IMR-90 (cell line): ENCODE measurements at regions not wholly inside any gene's neighbourhood (a gene's known extent, or its start where the extent isn't known, plus 50 kb on each side); places are given as distances from the start of the nearest gene placed in this dataset.

Source experiments
- ATAC-seq: fragments of 200-7000 bp; cut with Tn5 transposase; 2 replicates; pipeline ENCODE4 v1.9.1; 2020; ENCODE audit warnings: low read depth, mild to moderate bottlenecking, moderate library complexity
- BruUV-seq: library from RNA; stranded (reverse); fragments of 400-500 nt; replicated peaks from 2 replicates; lab custom pipeline; 2021; lab: Mats Ljungman, UMichigan
- CTCF ChIA-PET: fragments of 300-600 bp; formaldehyde crosslinking; extraction: SDS; loops from one replicate; lab custom pipeline; 2021; ENCODE audit warnings: antibody characterized with exemption; lab: Yijun Ruan, JAX
- POLR2A ChIA-PET: fragments of 300-600 bp; sonication (Branson Sonifier 250); formaldehyde crosslinking; loops from one replicate; lab custom pipeline; 2022; ENCODE audit warnings: antibody characterized with exemption; ENCODE audit not compliant: unreplicated experiment; lab: Charles Lee
- DNase-seq: peaks from one replicate; pipeline ENCODE4 v3.0.0; 2013
- H2AFZ ChIP-seq: replicated peaks from 2 replicates; pipeline ENCODE3; 2013; ENCODE audit warnings: low read length, mild to moderate bottlenecking; ENCODE audit not compliant: poor library complexity
- H2AK5ac ChIP-seq: 2 replicates; pipeline ENCODE4 v1.6.1; 2013; ENCODE audit warnings: low read depth, low read length, inconsistent platforms
- H2AK9ac ChIP-seq: replicated peaks from 2 replicates; pipeline ENCODE3; 2013; ENCODE audit warnings: mild to moderate bottlenecking, low read depth, low read length, moderate library complexity; ENCODE audit not compliant: poor library complexity
- H2BK120ac ChIP-seq: 2 replicates; pipeline ENCODE4 v1.6.1; 2013; ENCODE audit warnings: low read depth, low read length, inconsistent platforms
- H2BK15ac ChIP-seq: 3 replicates; pipeline ENCODE4 v1.6.1; 2013; ENCODE audit warnings: low read depth, low read length, inconsistent platforms
- H2BK20ac ChIP-seq: 2 replicates; pipeline ENCODE4 v1.6.1; 2013; ENCODE audit warnings: low read depth, mild to moderate bottlenecking, inconsistent platforms, low read length, moderate library complexity
- H2BK5ac ChIP-seq: 2 replicates; pipeline ENCODE4 v1.6.1; 2013; ENCODE audit warnings: mild to moderate bottlenecking, low read depth, low read length, inconsistent platforms; ENCODE audit not compliant: poor library complexity, severe bottlenecking
- H3K14ac ChIP-seq: replicated peaks from 2 replicates; pipeline ENCODE4 v1.6.1; 2013; ENCODE audit warnings: low read depth, low read length, inconsistent platforms
- H3K18ac ChIP-seq: 2 replicates; pipeline ENCODE4 v1.6.1; 2013; ENCODE audit warnings: low read depth, low read length, control low read depth
- H3K23ac ChIP-seq: 2 replicates; pipeline ENCODE4 v1.6.1; 2013; ENCODE audit warnings: low read depth, low read length, inconsistent platforms
- H3K27ac ChIP-seq: 2 replicates; pipeline ENCODE4 v1.5.1; 2013; ENCODE audit warnings: mild to moderate bottlenecking, control low read depth, low read length; ENCODE audit not compliant: insufficient read depth
- H3K27me3 ChIP-seq: 2 replicates; pipeline ENCODE4 v1.6.1; 2013; ENCODE audit warnings: low read length; ENCODE audit not compliant: control insufficient read depth, insufficient read depth
- H3K36me3 ChIP-seq: 2 replicates; pipeline ENCODE4 v1.6.1; 2013; ENCODE audit warnings: low read length, mixed read lengths; ENCODE audit not compliant: control insufficient read depth, insufficient read depth
- H3K4ac ChIP-seq: 2 replicates; pipeline ENCODE4 v1.6.1; 2013; ENCODE audit warnings: low read depth, low read length, inconsistent platforms
- H3K4me1 ChIP-seq: 2 replicates; pipeline ENCODE4 v1.6.1; 2013; ENCODE audit warnings: low read length, mixed read lengths; ENCODE audit not compliant: control insufficient read depth, insufficient read depth
- H3K4me2 ChIP-seq: 2 replicates; pipeline ENCODE4 v1.6.1; 2013; ENCODE audit warnings: low read depth, mild to moderate bottlenecking, control low read depth, low read length, moderate library complexity
- H3K4me3 ChIP-seq: 2 replicates; pipeline ENCODE4 v1.5.1; 2013; ENCODE audit warnings: low read depth, mild to moderate bottlenecking, control low read depth, low read length, moderate library complexity; ENCODE audit not compliant: insufficient read depth
- H3K56ac ChIP-seq: 2 replicates; pipeline ENCODE4 v1.6.1; 2013; ENCODE audit warnings: low read length, inconsistent platforms; ENCODE audit not compliant: insufficient read depth; ENCODE audit errors: extremely low read depth
- H3K79me1 ChIP-seq, 2 experiments: 2 replicates each; pipeline ENCODE4 v1.6.1; 2013; ENCODE audit warnings: low read length in 2 of 2, inconsistent platforms in 1 of 2, low read depth in 1 of 2
- H3K9ac ChIP-seq: 2 replicates; pipeline ENCODE4 v1.6.1; 2013; ENCODE audit warnings: low read depth, low read length, control low read depth
- H3K9me1 ChIP-seq: 2 replicates; pipeline ENCODE4 v1.6.1; 2013; ENCODE audit warnings: low read length, inconsistent platforms; ENCODE audit not compliant: insufficient read depth
- H3K9me3 ChIP-seq: 2 replicates; pipeline ENCODE4 v1.6.1; 2013; ENCODE audit warnings: low read length; ENCODE audit not compliant: control insufficient read depth, insufficient read depth
- H4K20me1 ChIP-seq: 2 replicates; pipeline ENCODE4 v1.6.1; 2013; ENCODE audit warnings: low read length, inconsistent platforms; ENCODE audit not compliant: insufficient read depth
- H4K5ac ChIP-seq: 2 replicates; pipeline ENCODE4 v1.6.1; 2013; ENCODE audit warnings: mild to moderate bottlenecking, low read depth, low read length, control low read depth
- H4K8ac ChIP-seq, 2 experiments: 2 replicates each; pipeline ENCODE4 v1.6.1; 2013; ENCODE audit warnings: low read depth in 2 of 2, low read length in 2 of 2, control low read depth in 1 of 2, inconsistent platforms in 1 of 2
- H4K91ac ChIP-seq: 2 replicates; pipeline ENCODE4 v1.6.1; 2013; ENCODE audit warnings: low read depth, low read length, inconsistent platforms; ENCODE audit not compliant: insufficient read depth
- BHLHE40 ChIP-seq: fragments of 150-350 bp; IDR thresholded peaks from 2 replicates; pipeline ENCODE4 v1.6.1; 2016; ENCODE audit warnings: mild to moderate bottlenecking, low read depth, low read length
- CTCF ChIP-seq: conservative IDR thresholded peaks from 2 replicates; pipeline ENCODE4 v1.5.1; 2012; ENCODE audit warnings: mild to moderate bottlenecking, low read depth, low read length, improper control_type of control experiment
- WGBS, 2 experiments: methylation state at CpG; one replicate each; pipeline versions ENCODE4 v1.1.5 to v1.1.7; 2013; ENCODE audit warnings: missing lambda C conversion rate in 2 of 2; ENCODE audit not compliant: insufficient read length in 1 of 2; ENCODE audit errors: extremely low coverage in 2 of 2; 5-methylcytosine and 5-hydroxymethylcytosine counted together
- dilution Hi-C: fragments of 300-500 bp; cut with HindIII; formaldehyde crosslinking; loops from one replicate; pipeline ENCODE4 v1.14.3; 2018; ENCODE audit warnings: low sequenced_read_pairs; ENCODE audit not compliant: unreplicated experiment
- in situ Hi-C: fragments of 300-500 bp; cut with MboI; formaldehyde crosslinking; loops from 3 replicates; pipeline ENCODE4 v1.14.3; 2019; ENCODE audit warnings: low sequenced_read_pairs, inconsistent platforms, mixed read lengths
- intact Hi-C: fragments of 100-400 bp; cut with micrococcal nuclease; formaldehyde crosslinking; loops from 2 replicates; pipeline ENCODE4 v1.10.0; 2022

DNA sequence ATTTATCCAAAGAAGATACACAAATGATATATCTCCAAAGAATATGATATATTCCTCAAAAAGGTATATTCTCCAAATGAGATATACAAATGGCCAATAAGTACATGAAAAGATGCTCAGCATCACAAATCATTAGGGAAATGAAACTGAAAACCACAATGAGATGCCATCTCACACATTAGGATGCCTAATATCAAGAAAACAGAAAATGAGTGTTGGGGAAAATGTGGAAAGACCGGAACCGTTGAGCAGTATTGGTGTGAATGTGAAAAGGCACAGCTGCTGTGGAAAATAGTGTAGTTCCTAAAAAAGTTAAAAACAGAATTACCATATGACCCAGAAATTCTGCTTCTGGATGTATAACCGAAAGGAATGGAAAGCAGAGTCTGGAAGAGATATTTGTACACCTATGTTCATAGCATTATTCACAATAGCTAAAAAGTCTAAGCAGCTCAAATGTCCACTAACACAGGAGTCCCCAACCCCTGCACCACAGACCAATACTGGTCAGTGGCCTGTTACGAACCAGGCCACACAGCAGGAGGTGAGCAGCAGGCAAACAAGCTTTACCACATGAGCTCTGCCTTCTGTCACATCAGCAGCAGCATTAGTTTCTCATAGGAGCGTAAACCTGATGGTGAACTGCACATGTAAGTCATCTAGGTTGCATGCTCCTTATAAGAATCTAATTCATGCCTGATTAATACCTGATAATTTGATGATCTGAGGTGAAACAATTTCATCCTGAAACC lies 291.9 kb downstream of the PCDH20 start:
- no TSS peak for BruUV-seq
- Histone ChIP-seq H2AK9ac (no peak overlapping the region), H2BK20ac (no peak overlapping the region), H3K36me3 (no peaks in the 10 kb centered on the region), H2BK120ac (no peak overlapping the region), H3K4me2 (no peak overlapping the region), H3K79me1 (no peaks in the 10 kb centered on the region), H4K8ac (no peak overlapping the region), H2AK5ac (no peak overlapping the region), H3K18ac (no peak overlapping the region), H3K9me3 (peaks cover 6% of the 10 kb centered on the region), H3K9ac (no peak overlapping the region), H3K14ac (no peak overlapping the region), H3K9me1 (no peaks in the 10 kb centered on the region), H3K23ac (no peak overlapping the region), H3K4me1 (no peaks in the 10 kb centered on the region), H3K27ac (no peak overlapping the region), H3K4me3 (no peak overlapping the region), H2BK5ac (no peak overlapping the region), H3K56ac (no peak overlapping the region), H2BK15ac (no peak overlapping the region), H4K5ac (no peak overlapping the region), H2AFZ (no peak overlapping the region), H4K91ac (no peak overlapping the region), H3K4ac (no peak overlapping the region), H3K27me3 (no peaks in the 10 kb centered on the region), H4K20me1 (no peaks in the 10 kb centered on the region)
- in situ Hi-C loops: no loop called here
- no peak for DNase-seq
- ChIA-PET CTCF (no interaction called here), POLR2A (no interaction called here)
- dilution Hi-C loops: no loop called here
- WGBS, 2 experiments: no CpG with 5 or more reads among the region's 5 CpGs
- TF ChIP-seq CTCF: no peak
- no peak for TF ChIP-seq BHLHE40
- no peak for ATAC-seq
- intact Hi-C loops: loop anchor here (2.0 kb wide), 1 partner anchor 67 kb away; no protein-coding TSS in a partner anchor
